Suprapubic skin (tissue), 4 donors: ENCODE measurements at regions not wholly inside any gene's neighbourhood (a gene's known extent, or its start where the extent isn't known, plus 50 kb on each side); places are given as distances from the start of the nearest gene placed in this dataset.

Experiments used
- DNase-seq, 2 donors: peaks; one replicate each; pipeline ENCODE4 v3.0.0-alpha.2; 2019; ENCODE audit warnings: low spot score in 2 of 2
- H3K27ac ChIP-seq: fragments of 200-600 bp; sonication (generic); one replicate; pipeline ENCODE4 v1.5.1; 2019
- H3K27me3 ChIP-seq: fragments of 200-600 bp; sonication (generic); one replicate; pipeline ENCODE4 v1.5.1; 2019
- H3K36me3 ChIP-seq: fragments of 200-600 bp; sonication (generic); one replicate; pipeline ENCODE4 v1.5.1; 2019
- H3K4me1 ChIP-seq: fragments of 200-600 bp; sonication (generic); one replicate; pipeline ENCODE4 v1.5.1; 2019
- H3K4me3 ChIP-seq: fragments of 200-600 bp; sonication (generic); one replicate; pipeline ENCODE4 v1.5.1; 2019; ENCODE audit warnings: mild to moderate bottlenecking
- H3K9me3 ChIP-seq: fragments of 200-600 bp; sonication (generic); one replicate; pipeline ENCODE4 v1.5.1; 2019
- CTCF ChIP-seq, 2 donors: fragments of 200-600 bp in 1 of 2; fragments of 450-650 bp in 1 of 2; sonication (generic) in 1 of 2; IDR thresholded peaks; one replicate each; pipeline ENCODE4 v1.5.1; 2016 to 2019; ENCODE audit warnings: antibody characterized with exemption in 2 of 2, mild to moderate bottlenecking in 1 of 2, moderate library complexity in 1 of 2
- EP300 ChIP-seq: sonication (generic); formaldehyde crosslinking; IDR thresholded peaks from one replicate; pipeline ENCODE4 v1.6.1; 2017; ENCODE audit warnings: antibody characterized with exemption
- POLR2A ChIP-seq, 2 donors: fragments of 450-650 bp; IDR thresholded peaks; one replicate each; pipeline ENCODE4 v1.6.1; 2017; ENCODE audit warnings: antibody characterized with exemption in 2 of 2, mild to moderate bottlenecking in 2 of 2, moderate library complexity in 2 of 2
- POLR2AphosphoS5 ChIP-seq, 3 donors: sonication (generic); formaldehyde crosslinking; IDR thresholded peaks; one replicate each; pipeline ENCODE4 v1.6.1; 2017; ENCODE audit warnings: antibody characterized with exemption in 3 of 3
- WGBS: methylation state at CpG from one replicate; pipeline ENCODE4 v1.1.5; 2018; 5-methylcytosine and 5-hydroxymethylcytosine counted together

DNA sequence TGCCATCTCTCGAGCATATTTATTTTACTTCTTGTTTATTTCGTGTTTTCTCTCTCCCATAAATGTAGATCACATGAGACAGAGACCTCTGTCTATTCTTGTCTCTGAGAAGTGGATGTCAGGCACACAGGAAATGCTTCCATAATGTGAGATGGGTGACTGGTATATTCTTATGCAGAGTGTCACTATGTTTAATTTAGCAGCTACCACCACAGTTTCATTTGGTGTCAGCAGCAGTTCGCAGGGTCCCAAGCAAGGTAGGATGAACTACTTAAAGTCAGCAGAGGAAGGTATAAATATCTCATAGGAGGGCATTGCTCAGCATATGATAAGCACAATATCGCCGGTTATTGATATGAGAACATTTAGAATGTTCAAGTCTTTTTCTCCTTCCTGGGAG is 180.9 kb upstream of the CNTN1 start:
- H3K27ac ChIP-seq, result no peak overlapping the region
- WGBS, result 69% methylated on average over 5 of the region's 5 CpGs
- TF ChIP-seq EP300, result no peak
- TF ChIP-seq CTCF (IDR thresholded peaks at IDR 0.05), result no peak
- no peak for TF ChIP-seq POLR2AphosphoS5 (IDR thresholded peaks at IDR 0.05)
- TF ChIP-seq POLR2A (IDR thresholded peaks at IDR 0.05), result no peak

DNA sequence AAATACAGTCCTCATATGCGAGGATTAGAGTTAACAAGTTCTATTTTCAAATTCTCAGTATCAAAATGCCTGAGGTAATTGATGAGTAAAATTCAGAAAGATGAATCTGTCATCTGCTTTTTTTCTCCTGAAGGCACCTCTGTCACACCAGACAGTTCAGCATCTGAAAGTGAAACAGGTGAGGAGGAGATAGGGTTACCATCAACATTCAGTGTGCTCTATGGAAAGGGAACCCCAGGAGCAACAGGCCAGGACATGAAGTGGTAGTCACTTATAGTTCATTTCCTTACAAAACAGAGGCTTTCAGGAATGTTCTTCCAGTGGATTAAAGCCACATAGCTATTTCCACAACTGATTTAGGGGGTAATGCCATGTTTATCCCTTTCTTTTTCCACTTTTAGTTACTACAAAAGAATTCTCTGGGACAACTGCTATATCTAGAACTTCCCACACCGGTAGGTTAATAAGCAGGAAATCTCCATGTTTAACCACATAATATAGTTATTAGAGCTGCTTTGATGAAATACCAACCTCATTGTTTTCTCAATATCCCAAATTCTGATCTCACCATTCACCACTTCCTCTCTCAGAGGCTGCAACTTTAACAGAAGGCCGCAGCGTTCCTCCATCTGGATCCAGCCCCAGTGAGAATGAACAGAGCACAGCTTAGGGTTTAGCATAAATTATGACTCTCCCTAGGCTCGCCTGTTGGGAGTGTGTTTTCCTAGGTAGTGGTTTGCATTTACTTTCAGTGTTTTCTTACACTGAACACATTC is 177.0 kb upstream of the CNTN1 start:
- Histone ChIP-seq H3K27ac (no peak overlapping the region), H3K9me3 (no peaks in the 10 kb centered on the region), H3K27me3 (no peaks in the 10 kb centered on the region), H3K4me3 (no peak overlapping the region), H3K36me3 (no peaks in the 10 kb centered on the region), H3K4me1 (no peaks in the 10 kb centered on the region)
- 30% methylated on average over 5 of the region's 5 CpGs for WGBS
- TF ChIP-seq EP300 (no peak), POLR2A (IDR thresholded peaks at IDR 0.05) (no peak), CTCF (IDR thresholded peaks at IDR 0.05) (no peak), POLR2AphosphoS5 (IDR thresholded peaks at IDR 0.05) (no peak)
- no peak for DNase-seq

More for the DNA sequence above, 180.9 kb upstream of the CNTN1 start:
- Histone ChIP-seq H3K27me3 (no peaks in the 10 kb centered on the region), H3K9me3 (no peaks in the 10 kb centered on the region), H3K36me3 (no peaks in the 10 kb centered on the region), H3K4me3 (no peak overlapping the region), H3K4me1 (no peaks in the 10 kb centered on the region)
- DNase-seq, result no peak

GRCh38 chr12:40522837-40523236 is 169.4 kb upstream of the CNTN1 start:
- no peaks in the 10 kb centered on the region for H3K36me3 ChIP-seq
- 91% methylated on average over 3 of the region's 3 CpGs for WGBS

DNA sequence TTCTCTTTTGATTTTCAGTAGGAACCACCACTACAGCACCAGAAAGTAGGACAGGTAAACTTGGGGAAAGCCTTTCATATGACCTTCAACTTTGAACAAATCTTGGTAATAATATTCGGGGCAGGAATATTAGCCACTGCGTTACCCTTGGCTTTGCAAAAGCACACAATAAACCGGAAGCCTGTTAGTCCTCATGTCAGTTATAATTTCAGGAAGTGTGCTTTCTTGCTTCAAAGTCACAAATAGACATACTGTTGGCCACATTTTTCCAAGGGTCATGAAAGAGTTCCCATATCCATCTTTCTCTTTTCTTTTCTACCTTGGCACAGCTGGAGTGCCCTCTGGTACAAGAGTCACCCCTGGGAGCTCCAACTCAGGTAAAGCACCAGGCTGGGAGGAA is 167.2 kb upstream of the CNTN1 start:
- no peak overlapping the region for H3K4me3 ChIP-seq
- no peak for DNase-seq
- WGBS, result 74% methylated on average over 3 of the region's 3 CpGs
- no peak for TF ChIP-seq CTCF (IDR thresholded peaks at IDR 0.05)
- TF ChIP-seq EP300, result no peak
- no peak for TF ChIP-seq POLR2AphosphoS5 (IDR thresholded peaks at IDR 0.05)
- no peak for TF ChIP-seq POLR2A (IDR thresholded peaks at IDR 0.05)
- no peaks in the 10 kb centered on the region for H3K27me3 ChIP-seq
- H3K36me3 ChIP-seq, result no peaks in the 10 kb centered on the region
- H3K9me3 ChIP-seq, result no peaks in the 10 kb centered on the region
- no peak overlapping the region for H3K27ac ChIP-seq
- H3K4me1 ChIP-seq, result no peaks in the 10 kb centered on the region

More at GRCh38 chr12:40522837-40523236, 169.4 kb upstream of the CNTN1 start:
- H3K4me1 ChIP-seq, result no peaks in the 10 kb centered on the region
- TF ChIP-seq EP300, result no peak
- no peak for TF ChIP-seq POLR2A (IDR thresholded peaks at IDR 0.05)
- TF ChIP-seq POLR2AphosphoS5 (IDR thresholded peaks at IDR 0.05), result no peak
- no peak for TF ChIP-seq CTCF (IDR thresholded peaks at IDR 0.05)
- no peak for DNase-seq
- no peak overlapping the region for H3K4me3 ChIP-seq
- no peak overlapping the region for H3K27ac ChIP-seq
- no peaks in the 10 kb centered on the region for H3K27me3 ChIP-seq
- H3K9me3 ChIP-seq, result no peaks in the 10 kb centered on the region

DNA sequence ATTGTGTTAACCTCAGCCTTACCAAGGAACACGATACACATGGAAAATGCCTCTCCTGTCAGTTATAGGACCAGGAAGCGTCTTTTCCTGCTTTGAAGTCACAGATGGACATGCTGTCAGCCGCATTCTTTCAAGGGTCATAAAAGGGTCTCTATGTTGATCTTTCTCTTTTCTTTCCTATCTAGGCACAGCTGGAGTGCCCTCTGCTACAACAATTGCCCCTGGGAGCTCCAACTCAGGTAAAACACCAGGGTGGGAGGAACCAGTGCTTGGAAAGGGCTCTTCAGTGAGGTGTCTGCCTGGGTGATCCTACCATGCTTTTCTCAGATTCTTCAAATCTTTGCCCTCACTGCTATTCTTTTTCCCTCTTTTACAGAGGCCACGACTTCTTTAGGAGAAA is 157.4 kb upstream of the CNTN1 start:
- Histone ChIP-seq H3K9me3 (no peaks in the 10 kb centered on the region), H3K36me3 (no peaks in the 10 kb centered on the region), H3K4me3 (no peak overlapping the region)

More for the DNA sequence above, 157.4 kb upstream of the CNTN1 start:
- WGBS, result 59% methylated on average over 4 of the region's 4 CpGs
- H3K4me1 ChIP-seq, result no peaks in the 10 kb centered on the region
- H3K27ac ChIP-seq, result no peak overlapping the region
- TF ChIP-seq POLR2A (IDR thresholded peaks at IDR 0.05) (no peak), CTCF (IDR thresholded peaks at IDR 0.05) (no peak), POLR2AphosphoS5 (IDR thresholded peaks at IDR 0.05) (no peak), EP300 (no peak)
- no peaks in the 10 kb centered on the region for H3K27me3 ChIP-seq
- no peak for DNase-seq
